HepG2 (cell line): ENCODE measurements at regions not wholly inside any gene's neighbourhood (a gene's known extent, or its start where the extent isn't known, plus 50 kb on each side); places are given as distances from the start of the nearest gene placed in this dataset.

Source experiments
- ATAC-seq: fragments of 200-7000 bp; cut with Tn5 transposase; 3 replicates; pipeline ENCODE4 v1.9.1; 2020; ENCODE audit warnings: mild to moderate bottlenecking, moderate library complexity
- BruUV-seq: library from RNA; stranded (reverse); fragments of 400-500 nt; replicated peaks from 2 replicates; lab custom pipeline; 2021; lab: Mats Ljungman, UMichigan
- CTCF ChIA-PET: fragments of 300-600 bp; formaldehyde crosslinking; extraction: SDS; loops from one replicate; lab custom pipeline; 2021; ENCODE audit warnings: low total read pairs, inconsistent platforms, low intra/inter-chr PET ratio; lab: Yijun Ruan, JAX
- POLR2A ChIA-PET: fragments of 350-600 bp; sonication (Branson Sonifier 250); formaldehyde crosslinking; loops from one replicate; lab custom pipeline; 2020; ENCODE audit warnings: antibody characterized with exemption, inconsistent platforms; lab: Yijun Ruan, JAX
- DNase-seq: peaks from one replicate; pipeline ENCODE4 v3.0.0-alpha.2; 2015; ENCODE audit warnings: low spot score
- FAIRE-seq: peaks from 3 replicates; lab custom pipeline; 2011; peaks lifted over from hg19 to GRCh38; lab: Jason Lieb, UNC
- H2AFZ ChIP-seq: one replicate; pipeline ENCODE4 v1.6.1; 2011; ENCODE audit warnings: low read length, inconsistent platforms
- H3K27ac ChIP-seq: fragments of 300-600 bp; 3 replicates; pipeline ENCODE4 v1.8.0; 2011; ENCODE audit warnings: mixed run types, mild to moderate bottlenecking, mixed read lengths, low read length, inconsistent platforms; ENCODE audit not compliant: insufficient read depth; ENCODE audit errors: extremely low read length
- H3K27me3 ChIP-seq, 2 experiments: fragments of 200-600 bp in 1 of 2; 2 replicates in 1 of 2; 3 replicates in 1 of 2; pipeline versions ENCODE4 v1.6.0 to v1.8.0; 2011; ENCODE audit warnings: low read length in 2 of 2, mild to moderate bottlenecking in 2 of 2, moderate library complexity in 2 of 2, inconsistent platforms in 1 of 2; ENCODE audit not compliant: insufficient read depth in 2 of 2, control insufficient read depth in 1 of 2
- H3K36me3 ChIP-seq, 2 experiments: fragments of 200-600 bp in 1 of 2; replicated peaks in 1 of 2; 2 replicates in 1 of 2; 3 replicates in 1 of 2; pipeline versions ENCODE4 v1.5.1 to v1.8.0; 2011; ENCODE audit warnings: low read length in 2 of 2, inconsistent platforms in 1 of 2; ENCODE audit not compliant: insufficient read depth in 2 of 2, control insufficient read depth in 1 of 2
- H3K4me1 ChIP-seq: 2 replicates; pipeline ENCODE4 v1.5.1; 2012; ENCODE audit warnings: low read length, inconsistent platforms; ENCODE audit not compliant: insufficient read depth
- H3K4me2 ChIP-seq: 2 replicates; pipeline ENCODE4 v1.6.0; 2011; ENCODE audit warnings: low read depth, low read length, inconsistent platforms
- H3K4me3 ChIP-seq, 3 experiments: fragments of 200-600 bp in 1 of 3; sonication (generic), shearing (Covaris generic) in 1 of 3; replicated peaks in 1 of 3; 2 replicates each; pipeline ENCODE4 v1.5.1; 2011 to 2016; ENCODE audit warnings: low read length in 3 of 3, inconsistent platforms in 2 of 3, low read depth in 2 of 3, mild to moderate bottlenecking in 2 of 3, control low read depth in 1 of 3, mixed read lengths in 1 of 3; ENCODE audit not compliant: insufficient read depth in 1 of 3
- H3K79me2 ChIP-seq: one replicate; pipeline ENCODE4 v1.6.1; 2011; ENCODE audit warnings: low read length, inconsistent platforms; ENCODE audit not compliant: insufficient read depth
- H3K9ac ChIP-seq: 2 replicates; pipeline ENCODE4 v1.6.0; 2011; ENCODE audit warnings: mild to moderate bottlenecking, low read depth, low read length, inconsistent platforms; ENCODE audit not compliant: insufficient read depth
- H3K9me3 ChIP-seq: 2 replicates; pipeline ENCODE4 v1.5.1; 2012; ENCODE audit warnings: mild to moderate bottlenecking, low read length
- H4K20me1 ChIP-seq: 2 replicates; pipeline ENCODE4 v1.6.0; 2011; ENCODE audit warnings: inconsistent platforms, mild to moderate bottlenecking, low read length, moderate library complexity; ENCODE audit not compliant: insufficient read depth
- SKIL ChIP-seq: sonication (generic); formaldehyde crosslinking; IDR thresholded peaks from 2 replicates; pipeline ENCODE4 v1.8.0; 2022; ENCODE audit warnings: missing genetic modification reagents, mild to moderate bottlenecking, moderate library complexity, borderline replicate concordance
- STAT6 ChIP-seq: sonication (generic); formaldehyde crosslinking; IDR thresholded peaks from 2 replicates; pipeline ENCODE4 v1.4.0; 2020; ENCODE audit warnings: missing genetic modification reagents, mild to moderate bottlenecking, borderline replicate concordance
- TMF1 ChIP-seq: sonication (generic); formaldehyde crosslinking; IDR thresholded peaks from 2 replicates; pipeline ENCODE4 v1.8.1; 2022; ENCODE audit warnings: low read depth, missing genetic modification reagents
- ZKSCAN8 ChIP-seq: IDR thresholded peaks from 2 replicates; pipeline ENCODE4 v1.6.1; 2016; ENCODE audit warnings: borderline replicate concordance, missing genetic modification reagents, missing compliant biosample characterization
- ZMYM2 ChIP-seq: sonication (generic); formaldehyde crosslinking; IDR thresholded peaks from 2 replicates; pipeline ENCODE4 v1.8.0; 2022; ENCODE audit warnings: mild to moderate bottlenecking, missing genetic modification reagents
- ZNF790 ChIP-seq: sonication (generic); formaldehyde crosslinking; IDR thresholded peaks from 2 replicates; pipeline ENCODE4 v1.8.0; 2022; ENCODE audit warnings: missing genetic modification reagents, mild to moderate bottlenecking, borderline replicate concordance
- WGBS: methylation state at CpG from one replicate; pipeline ENCODE4 v1.1.6; 2017; ENCODE audit warnings: low lambda C conversion rate; 5-methylcytosine and 5-hydroxymethylcytosine counted together
- in situ Hi-C: cut with HindIII; loops from 2 replicates; pipeline ENCODE4 v1.10.0; 2017; ENCODE audit warnings: low pct_unique_long_range_greater_than_20kb; ENCODE audit not compliant: extremely low pct_ligation_motif_present
- intact Hi-C: fragments of 100-400 bp; cut with micrococcal nuclease; formaldehyde crosslinking; loops from one replicate; pipeline ENCODE4 v1.10.0; 2022; ENCODE audit not compliant: unreplicated experiment

GRCh38 chr5:58369513-58370190 is 90.2 kb downstream of the PLK2 start:
- DNase-seq (no peak), ATAC-seq (no peak), FAIRE-seq (no peak)
- Histone ChIP-seq H3K36me3 (no peaks in the 10 kb centered on the region), H3K79me2 (no peaks in the 10 kb centered on the region), H2AFZ (no peak overlapping the region), H3K27me3 (no peaks in the 10 kb centered on the region), H3K9ac (no peak overlapping the region), H4K20me1 (no peaks in the 10 kb centered on the region), H3K4me3 (no peak overlapping the region), H3K9me3 (no peaks in the 10 kb centered on the region), H3K27ac (no peak overlapping the region), H3K4me1 (no peaks in the 10 kb centered on the region), H3K4me2 (no peak overlapping the region)
- intact Hi-C loops (no loop called here), in situ Hi-C loops (no loop called here)
- ChIA-PET POLR2A (no interaction called here), CTCF (no interaction called here)
- no peak for TF ChIP-seq TMF1 (CRISPR knock-in tag)
- TF ChIP-seq ZMYM2 (CRISPR knock-in tag): no peak
- no peak for TF ChIP-seq SKIL (CRISPR knock-in tag)
- TF ChIP-seq STAT6 (CRISPR knock-in tag): no peak
- no peak for TF ChIP-seq ZNF790 (CRISPR knock-in tag)
- TF ChIP-seq ZKSCAN8 (CRISPR knock-in tag): no peak
- 29% methylated on average over 5 of the region's 5 CpGs for WGBS
- no TSS peak for BruUV-seq
